ENCODE measurements at regions not wholly inside any gene's neighbourhood (a gene's known extent, or its start where the extent isn't known, plus 50 kb on each side); places are given as distances from the start of the nearest gene placed in this dataset.
"Not testable (repeated sequence)": the region's sequence is repeated elsewhere in the genome, so short reads cannot be mapped to it uniquely, and the experiment has no call there.

GRCh38 chr1:79705218-79705617, 698.7 kb upstream of the ADGRL4 start:
- no peaks in the 10 kb centered on the region for H3K9me3 ChIP-seq (replicated peaks in 1 of 3)
- TF ChIP-seq POLR2A (IDR thresholded peaks at IDR 0.05) (no peak), CTCF (IDR thresholded peaks at IDR 0.05) (no peak)
- H3K4me3 ChIP-seq, result no peak overlapping the region
- H3K27me3 ChIP-seq, result no peaks in the 10 kb centered on the region
- intact Hi-C loops (cut with DNase I), result no loop called here
- H3K27ac ChIP-seq, result no peak overlapping the region
- WGBS, 4 donors, result 74 to 87% (median 83%) methylated on average over 2 of the region's 2 CpGs
- no peaks in the 10 kb centered on the region for H3K4me1 ChIP-seq (replicated peaks in 1 of 2)
- no peaks in the 10 kb centered on the region for H3K36me3 ChIP-seq (replicated peaks in 1 of 2)
- DNase-seq, result no peak

- 68 to 83% (median 76%) methylated on average over 1 of the region's 1 CpG for WGBS, 4 donors
- no peaks in the 10 kb centered on the region for H3K9me3 ChIP-seq (replicated peaks in 1 of 3)
- no peaks in the 10 kb centered on the region for H3K27me3 ChIP-seq
- H3K27ac ChIP-seq, result no peak overlapping the region
- H3K4me1 ChIP-seq (replicated peaks in 1 of 2), result no peaks in the 10 kb centered on the region
- no peak overlapping the region for H3K4me3 ChIP-seq
- intact Hi-C loops (cut with DNase I), result no loop called here
- no peak for DNase-seq
- TF ChIP-seq POLR2A (IDR thresholded peaks at IDR 0.05) (no peak), CTCF (IDR thresholded peaks at IDR 0.05) (no peak)
- no peaks in the 10 kb centered on the region for H3K36me3 ChIP-seq (replicated peaks in 1 of 2)
These were observed 697.5 kb upstream of the ADGRL4 start for GRCh38 chr1:79704067-79704466.

GRCh38 chr1:79702336-79702999, 695.9 kb upstream of the ADGRL4 start:
- H3K4me3 ChIP-seq; H3K36me3 ChIP-seq (replicated peaks in 1 of 2); DNase-seq; intact Hi-C loops (cut with DNase I); H3K9me3 ChIP-seq (replicated peaks in 1 of 3); H3K27me3 ChIP-seq; H3K4me1 ChIP-seq (replicated peaks in 1 of 2); H3K27ac ChIP-seq: not testable (repeated sequence)
- WGBS, 4 donors, result 26 to 45% (median 30%) methylated on average over 4 of the region's 4 CpGs

GRCh38 chr1:79695138-79695537, 688.6 kb upstream of the ADGRL4 start:
- H3K4me1 ChIP-seq (replicated peaks in 1 of 2), result no peaks in the 10 kb centered on the region
- no peaks in the 10 kb centered on the region for H3K9me3 ChIP-seq (replicated peaks in 1 of 3)
- no peak overlapping the region for H3K27ac ChIP-seq
- no peaks in the 10 kb centered on the region for H3K36me3 ChIP-seq (replicated peaks in 1 of 2)
- TF ChIP-seq POLR2A (IDR thresholded peaks at IDR 0.05) (no peak), CTCF (IDR thresholded peaks at IDR 0.05) (no peak)
- intact Hi-C loops (cut with DNase I), result no loop called here
- H3K4me3 ChIP-seq, result no peak overlapping the region
- no peak for DNase-seq
- H3K27me3 ChIP-seq, result no peaks in the 10 kb centered on the region

- H3K9me3 ChIP-seq (replicated peaks in 1 of 3), result no peaks in the 10 kb centered on the region
- no peak for DNase-seq
- no peak overlapping the region for H3K27ac ChIP-seq
- H3K36me3 ChIP-seq (replicated peaks in 1 of 2), result no peaks in the 10 kb centered on the region
- H3K4me1 ChIP-seq (replicated peaks in 1 of 2), result no peaks in the 10 kb centered on the region
- intact Hi-C loops (cut with DNase I), result no loop called here
- no peak overlapping the region for H3K4me3 ChIP-seq
- TF ChIP-seq CTCF (IDR thresholded peaks at IDR 0.05) (no peak), POLR2A (IDR thresholded peaks at IDR 0.05) (no peak)
- H3K27me3 ChIP-seq, result no peaks in the 10 kb centered on the region
- 47 to 62% (median 54%) methylated on average over 1 of the region's 1 CpG for WGBS, 4 donors
These were observed 687.7 kb upstream of the ADGRL4 start for GRCh38 chr1:79694241-79694640.

All from adrenal gland (tissue), 9 donors.